HUDEP-2 (cell line): ENCODE measurements at regions not wholly inside any gene's neighbourhood (a gene's known extent, or its start where the extent isn't known, plus 50 kb on each side); places are given as distances from the start of the nearest gene placed in this dataset.
"Not testable (repeated sequence)": the region's sequence is repeated elsewhere in the genome, so short reads cannot be mapped to it uniquely, and the experiment has no call there.

Source experiments
- DNase-seq, 76 experiments: peaks; one replicate each; lab custom pipeline; 2025; ENCODE audit not compliant: unreplicated experiment in 76 of 76; lab: John Stamatoyannopoulos, UW

GRCh38 chr13:70208968-70209367 is 100.7 kb upstream of the KLHL1 start:
- DNase-seq, result not testable (repeated sequence)

GRCh38 chr13:70206671-70207070 is 98.4 kb upstream of the KLHL1 start:
- no peak for DNase-seq

- DNase-seq, result no peak
Observed at GRCh38 chr13:70203661-70204229, 95.5 kb upstream of the KLHL1 start.

GRCh38 chr13:70191034-70191433 is 82.8 kb upstream of the KLHL1 start:
- no peak for DNase-seq

GRCh38 chr13:70189981-70190380 is 81.7 kb upstream of the KLHL1 start:
- DNase-seq, result no peak

- DNase-seq, result no peak
Observed at GRCh38 chr13:70188567-70188966, 80.3 kb upstream of the KLHL1 start.

GRCh38 chr13:70183041-70183440 is 74.8 kb upstream of the KLHL1 start:
- DNase-seq, result no peak
